Fibroblast of lung (primary cell): ENCODE measurements at regions not wholly inside any gene's neighbourhood (a gene's known extent, or its start where the extent isn't known, plus 50 kb on each side); places are given as distances from the start of the nearest gene placed in this dataset.

Experiments used
- DNase-seq, 2 donors: peaks; one replicate each; pipeline versions ENCODE4 v3.0.0 to v3.0.0-alpha.2; 2010; ENCODE audit warnings: low read depth in 2 of 2
- H2AFZ ChIP-seq: 2 replicates; pipeline ENCODE4 v1.5.1; 2012; ENCODE audit warnings: low read length, control low read depth, inconsistent platforms
- H3K27ac ChIP-seq: 2 replicates; pipeline ENCODE4 v1.5.1; 2011; ENCODE audit warnings: low read length, control low read depth; ENCODE audit not compliant: insufficient read depth
- H3K27me3 ChIP-seq: 2 replicates; pipeline ENCODE4 v1.5.1; 2011; ENCODE audit warnings: mild to moderate bottlenecking, low read length; ENCODE audit not compliant: control insufficient read depth, insufficient read depth
- H3K36me3 ChIP-seq: 2 replicates; pipeline ENCODE4 v1.5.1; 2011; ENCODE audit warnings: low read length; ENCODE audit not compliant: control insufficient read depth, insufficient read depth
- H3K4me1 ChIP-seq: 2 replicates; pipeline ENCODE4 v1.5.1; 2011; ENCODE audit warnings: low read length; ENCODE audit not compliant: control insufficient read depth, insufficient read depth; ENCODE audit errors: extremely low read depth
- H3K4me2 ChIP-seq: 2 replicates; pipeline ENCODE4 v1.5.1; 2011; ENCODE audit warnings: low read length, control low read depth; ENCODE audit not compliant: insufficient read depth; ENCODE audit errors: extremely low read depth
- H3K4me3 ChIP-seq, 4 experiments: fragments of 200-600 bp in 1 of 4; sonication (generic) in 1 of 4; replicated peaks in 1 of 4; 2 replicates each; pipeline ENCODE4 v1.5.1; 2011 to 2016; ENCODE audit warnings: low read length in 4 of 4, low read depth in 3 of 4, mild to moderate bottlenecking in 3 of 4, control low read depth in 2 of 4, inconsistent platforms in 1 of 4, mixed read lengths in 1 of 4; ENCODE audit not compliant: insufficient read depth in 1 of 4; ENCODE audit errors: control extremely low read depth in 1 of 4
- H3K79me2 ChIP-seq: 2 replicates; pipeline ENCODE4 v1.5.1; 2012; ENCODE audit warnings: mild to moderate bottlenecking, low read length, inconsistent platforms; ENCODE audit not compliant: control insufficient read depth, insufficient read depth
- H3K9ac ChIP-seq: 2 replicates; pipeline ENCODE4 v1.5.1; 2011; ENCODE audit warnings: mild to moderate bottlenecking, low read length, control low read depth; ENCODE audit not compliant: insufficient read depth
- H3K9me3 ChIP-seq: 2 replicates; pipeline ENCODE4 v1.5.1; 2012; ENCODE audit warnings: low read depth, low read length; ENCODE audit not compliant: control insufficient read depth, insufficient read depth
- H4K20me1 ChIP-seq: 2 replicates; pipeline ENCODE4 v1.5.1; 2011; ENCODE audit warnings: low read length; ENCODE audit not compliant: control insufficient read depth, insufficient read depth; ENCODE audit errors: extremely low read depth
- EZH2 ChIP-seq: IDR thresholded peaks from 2 replicates; pipeline ENCODE4 v1.5.1; 2012; ENCODE audit warnings: low read length, control low read depth, mild to moderate bottlenecking; ENCODE audit errors: missing control alignments
- TF ChIP-seq, protein P1 (sequence below), 2 donors: IDR thresholded peaks in 1 of 2; conservative IDR thresholded peaks in 1 of 2; 1 replicate in 1 of 2; 2 replicates in 1 of 2; pipeline ENCODE4 v1.5.1; 2011 to 2012; ENCODE audit warnings: low read length in 2 of 2, control low read depth in 1 of 2, inconsistent platforms in 1 of 2, low read depth in 1 of 2, mild to moderate bottlenecking in 1 of 2

DNA sequence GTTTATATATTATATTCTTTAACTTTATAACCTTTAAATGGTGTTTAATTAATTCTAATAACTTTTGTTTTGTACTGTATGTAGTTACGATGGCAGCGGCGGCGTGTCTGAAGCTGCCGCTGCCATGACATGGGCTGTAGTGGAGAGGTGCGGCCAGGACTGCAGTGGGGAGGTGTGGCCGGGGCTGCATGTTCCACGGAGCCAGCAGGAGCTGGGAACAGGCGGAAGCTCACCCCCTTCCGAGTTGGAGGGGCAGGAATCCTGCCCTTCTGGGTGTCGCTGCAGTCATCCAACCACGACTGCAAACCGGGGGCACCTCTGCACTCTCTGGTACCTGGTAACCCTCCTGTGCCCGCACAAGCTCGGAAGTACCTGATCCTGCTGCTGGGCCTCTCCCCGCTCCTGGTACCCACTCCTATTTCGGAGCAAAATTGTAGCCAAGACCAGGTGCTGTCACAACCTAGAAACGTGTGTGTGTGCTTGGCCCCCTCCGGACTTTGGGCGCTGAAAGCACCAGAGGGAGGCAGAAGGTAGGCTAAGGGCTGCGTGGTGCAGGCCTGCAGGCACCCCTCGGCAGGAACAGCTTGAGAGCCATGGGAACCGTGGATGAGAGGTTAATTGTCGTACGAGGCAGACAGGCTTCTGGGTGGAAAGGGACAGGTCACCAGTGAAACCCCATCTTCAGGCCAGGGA, 1329.7 kb upstream of the SLC39A10 start:
- Histone ChIP-seq H4K20me1 (no peaks in the 10 kb centered on the region), H3K36me3 (no peaks in the 10 kb centered on the region), H3K27me3 (no peaks in the 10 kb centered on the region), H2AFZ (no peak overlapping the region), H3K79me2 (no peaks in the 10 kb centered on the region), H3K4me3 (no peak overlapping the region), H3K27ac (no peak overlapping the region), H3K9ac (no peak overlapping the region), H3K4me1 (no peaks in the 10 kb centered on the region), H3K4me2 (no peak overlapping the region), H3K9me3 (no peaks in the 10 kb centered on the region)
- DNase-seq, result no peak
- no peak for TF ChIP-seq EZH2
- TF ChIP-seq, protein P1, sequence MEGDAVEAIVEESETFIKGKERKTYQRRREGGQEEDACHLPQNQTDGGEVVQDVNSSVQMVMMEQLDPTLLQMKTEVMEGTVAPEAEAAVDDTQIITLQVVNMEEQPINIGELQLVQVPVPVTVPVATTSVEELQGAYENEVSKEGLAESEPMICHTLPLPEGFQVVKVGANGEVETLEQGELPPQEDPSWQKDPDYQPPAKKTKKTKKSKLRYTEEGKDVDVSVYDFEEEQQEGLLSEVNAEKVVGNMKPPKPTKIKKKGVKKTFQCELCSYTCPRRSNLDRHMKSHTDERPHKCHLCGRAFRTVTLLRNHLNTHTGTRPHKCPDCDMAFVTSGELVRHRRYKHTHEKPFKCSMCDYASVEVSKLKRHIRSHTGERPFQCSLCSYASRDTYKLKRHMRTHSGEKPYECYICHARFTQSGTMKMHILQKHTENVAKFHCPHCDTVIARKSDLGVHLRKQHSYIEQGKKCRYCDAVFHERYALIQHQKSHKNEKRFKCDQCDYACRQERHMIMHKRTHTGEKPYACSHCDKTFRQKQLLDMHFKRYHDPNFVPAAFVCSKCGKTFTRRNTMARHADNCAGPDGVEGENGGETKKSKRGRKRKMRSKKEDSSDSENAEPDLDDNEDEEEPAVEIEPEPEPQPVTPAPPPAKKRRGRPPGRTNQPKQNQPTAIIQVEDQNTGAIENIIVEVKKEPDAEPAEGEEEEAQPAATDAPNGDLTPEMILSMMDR (conservative IDR thresholded peaks at IDR 0.05 in 1 of 2, IDR thresholded peaks at IDR 0.05 in 1 of 2; ENCODE audit: low read depth in 1 of 2, low read length in 2 of 2), result no peak

DNA sequence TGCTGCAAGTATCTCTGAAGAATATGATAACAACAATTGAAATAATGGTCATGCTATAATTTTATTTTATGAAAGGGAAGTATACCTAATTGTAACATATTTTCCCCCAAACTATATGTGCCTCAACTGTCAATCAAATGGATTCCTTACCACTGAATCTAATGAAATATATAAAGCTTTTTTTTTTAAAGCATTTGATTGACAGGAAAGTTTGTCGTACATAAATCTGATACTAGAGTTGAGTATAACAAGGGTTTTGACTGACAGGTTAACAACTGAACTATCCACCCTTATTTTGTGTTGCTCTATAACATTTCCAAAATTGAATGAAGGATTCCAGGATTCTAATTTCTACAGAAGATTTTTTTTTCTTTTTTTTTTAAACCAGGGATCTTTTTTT, 1333.3 kb upstream of the SLC39A10 start:
- Histone ChIP-seq H3K27ac (no peak overlapping the region), H3K9me3 (no peaks in the 10 kb centered on the region), H3K4me2 (no peak overlapping the region), H3K4me1 (no peaks in the 10 kb centered on the region), H3K27me3 (no peaks in the 10 kb centered on the region), H3K36me3 (no peaks in the 10 kb centered on the region), H2AFZ (no peak overlapping the region), H3K9ac (no peak overlapping the region), H4K20me1 (no peaks in the 10 kb centered on the region), H3K4me3 (no peak overlapping the region), H3K79me2 (no peaks in the 10 kb centered on the region)
- DNase-seq, result no peak
- TF ChIP-seq, protein P1 (conservative IDR thresholded peaks at IDR 0.05 in 1 of 2, IDR thresholded peaks at IDR 0.05 in 1 of 2; ENCODE audit: low read depth in 1 of 2, low read length in 2 of 2), result no peak
- TF ChIP-seq EZH2, result no peak

DNA sequence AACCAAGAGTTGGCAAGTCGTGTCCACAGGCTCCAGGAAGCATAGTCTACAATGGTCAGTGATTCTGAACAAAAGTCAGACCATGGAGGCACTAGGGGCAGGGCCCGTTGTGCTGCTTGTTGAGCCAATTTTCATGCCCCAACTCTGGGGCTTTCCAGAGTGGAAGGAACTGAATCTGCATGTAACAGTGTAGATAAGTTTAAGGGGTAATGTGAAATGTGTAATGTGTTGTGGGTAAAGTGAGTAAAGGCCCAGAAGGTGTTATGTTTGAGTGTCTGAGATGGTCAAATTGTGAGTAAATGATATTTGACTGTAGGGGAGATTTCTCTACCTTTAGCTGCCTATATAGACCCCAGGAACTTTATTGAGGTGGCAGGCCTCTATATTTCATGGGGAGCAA, 1336.5 kb upstream of the SLC39A10 start:
- Histone ChIP-seq H3K4me1 (no peaks in the 10 kb centered on the region), H2AFZ (no peak overlapping the region), H3K9me3 (no peaks in the 10 kb centered on the region), H3K27me3 (no peaks in the 10 kb centered on the region), H3K4me3 (no peak overlapping the region), H4K20me1 (no peaks in the 10 kb centered on the region), H3K4me2 (no peak overlapping the region), H3K79me2 (no peaks in the 10 kb centered on the region), H3K9ac (no peak overlapping the region), H3K36me3 (no peaks in the 10 kb centered on the region), H3K27ac (no peak overlapping the region)
- TF ChIP-seq, protein P1 (conservative IDR thresholded peaks at IDR 0.05 in 1 of 2, IDR thresholded peaks at IDR 0.05 in 1 of 2; ENCODE audit: low read depth in 1 of 2, low read length in 2 of 2), result no peak
- no peak for TF ChIP-seq EZH2
- no peak for DNase-seq
